ENCODE measurements at regions not wholly inside any gene's neighbourhood (a gene's known extent, or its start where the extent isn't known, plus 50 kb on each side); places are given as distances from the start of the nearest gene placed in this dataset.

DNA sequence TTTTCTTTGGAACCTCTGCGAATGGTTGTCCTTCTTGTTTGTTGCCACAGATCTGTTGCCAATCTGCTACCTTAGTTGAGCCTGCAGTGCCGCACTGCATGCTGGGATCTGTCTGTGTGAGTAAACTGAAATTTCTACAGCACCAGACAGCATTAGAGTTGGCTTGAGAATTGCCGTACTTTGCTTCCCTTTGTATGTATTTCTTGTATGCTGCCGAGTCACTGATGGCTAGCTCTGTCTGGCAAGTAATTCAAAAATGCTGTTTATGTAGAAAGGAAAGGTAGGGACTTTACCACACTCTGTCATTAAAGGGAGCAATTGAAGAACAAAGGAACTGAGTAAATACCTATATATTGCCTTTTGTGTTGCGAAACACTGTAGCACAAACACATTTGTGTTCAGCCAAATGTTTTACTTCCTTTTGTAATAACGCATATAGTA lies 857.4 kb downstream of the USP25 start:
- TF ChIP-seq CTCF (IDR thresholded peaks at IDR 0.05) (no peak), POLR2A (IDR thresholded peaks at IDR 0.05) (no peak)

Measured in heart left ventricle (tissue), 13 donors.